Stimulated activated naive CD4-positive, alpha-beta T cell (primary cell): ENCODE measurements at regions not wholly inside any gene's neighbourhood (a gene's known extent, or its start where the extent isn't known, plus 50 kb on each side); places are given as distances from the start of the nearest gene placed in this dataset.
A peak's percentile ranks its signal among the peaks of the same experiment; 100 is the strongest.
"Not testable (repeated sequence)": the region's sequence is repeated elsewhere in the genome, so short reads cannot be mapped to it uniquely, and the experiment has no call there.

Source experiments
- DNase-seq, 6 experiments: peaks; one replicate each; lab custom pipeline; 2025; lab: John Stamatoyannopoulos, UW

DNA sequence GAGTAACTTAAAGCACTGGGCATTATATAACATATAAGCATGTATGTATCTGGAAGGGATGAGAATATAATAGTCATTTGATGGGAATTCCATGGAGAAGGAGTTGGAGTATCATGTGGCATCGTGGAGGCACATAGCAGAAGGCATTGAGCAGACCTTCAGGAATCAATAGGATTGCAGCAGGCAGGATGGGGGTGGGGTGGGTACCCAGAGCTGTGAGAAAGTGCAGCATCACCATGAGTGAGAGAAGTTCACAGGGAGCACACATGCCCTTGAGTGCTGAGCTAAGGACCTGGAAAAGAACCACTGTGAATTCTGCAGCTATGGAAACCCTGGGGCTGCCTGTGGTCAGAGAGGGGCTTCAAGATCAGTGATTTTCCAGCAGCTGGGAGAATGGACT lies 57.3 kb downstream of the MED10 start:
- DNase-seq, result no peak

DNA sequence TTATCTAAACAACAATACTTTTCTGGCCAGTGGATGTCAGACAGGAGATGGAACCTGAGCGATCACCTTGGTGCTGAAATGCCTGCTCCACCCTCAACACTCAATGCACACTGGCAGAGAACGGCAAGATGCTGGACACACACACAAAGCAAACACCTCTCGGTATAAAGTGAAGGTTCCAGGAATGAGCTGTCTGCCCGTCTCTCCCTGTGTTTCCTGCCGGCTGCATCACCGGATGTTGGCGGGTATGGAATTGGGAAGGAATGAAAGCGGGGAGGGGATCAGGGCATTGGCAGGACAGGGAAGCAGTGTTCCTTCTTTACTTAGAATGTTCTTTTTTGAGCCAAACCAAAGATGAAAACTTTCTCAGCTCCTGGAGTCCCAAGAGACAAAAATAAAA lies 59.2 kb downstream of the MED10 start:
- DNase-seq, result no peak

DNA sequence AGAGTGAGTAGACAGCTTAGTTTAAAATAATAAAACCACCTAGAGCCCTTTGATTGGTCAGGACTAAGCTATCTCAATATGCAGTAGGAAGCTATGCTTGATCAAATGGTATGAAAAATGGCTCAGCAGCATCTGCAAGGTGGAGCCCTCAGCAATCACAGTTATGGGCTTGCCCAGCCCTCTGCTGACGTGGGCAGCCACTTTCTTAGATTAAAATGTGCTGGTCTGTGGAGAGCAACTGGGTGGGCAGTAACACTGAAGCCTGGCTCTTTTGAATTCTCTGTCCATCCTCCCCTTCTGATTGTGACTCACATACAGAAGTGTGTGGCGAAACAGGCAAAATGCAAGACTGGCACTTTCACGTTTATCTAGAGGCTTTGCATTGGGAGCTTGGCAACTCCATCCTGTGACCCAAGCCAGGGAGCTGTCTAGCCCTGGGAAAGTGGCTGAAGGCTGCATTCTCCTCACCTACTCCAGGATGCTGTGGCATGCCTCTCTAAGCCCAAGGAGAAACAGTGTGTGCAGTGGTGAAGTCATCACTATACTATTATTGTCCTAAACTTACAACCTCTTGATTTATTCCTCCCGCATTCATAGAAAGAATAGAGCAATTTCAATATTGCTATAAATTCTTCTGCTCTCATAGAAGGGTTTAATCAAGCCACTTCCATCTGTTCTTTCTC lies 61.1 kb downstream of the MED10 start:
- DNase-seq, result no peak

DNA sequence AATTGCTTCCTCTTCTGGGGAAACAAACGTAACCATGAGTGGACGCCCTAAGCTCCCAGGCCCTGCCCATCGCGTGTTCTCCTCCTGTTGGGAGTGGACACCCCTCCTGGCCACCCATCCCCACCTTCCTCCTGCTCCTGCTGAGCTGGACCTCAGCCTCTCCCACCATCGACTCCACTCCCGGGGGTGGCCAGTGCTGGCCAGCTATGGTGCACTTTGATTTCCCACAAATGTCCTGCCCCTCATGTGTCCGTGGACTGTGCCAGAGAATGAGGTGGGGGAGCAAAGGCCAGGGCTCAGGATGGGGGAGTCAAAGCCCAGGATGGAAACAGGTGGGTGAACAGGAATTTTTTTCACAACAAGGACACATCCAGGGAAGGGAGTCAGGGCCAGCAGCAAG lies 62.8 kb downstream of the MED10 start:
- no peak for DNase-seq

DNA sequence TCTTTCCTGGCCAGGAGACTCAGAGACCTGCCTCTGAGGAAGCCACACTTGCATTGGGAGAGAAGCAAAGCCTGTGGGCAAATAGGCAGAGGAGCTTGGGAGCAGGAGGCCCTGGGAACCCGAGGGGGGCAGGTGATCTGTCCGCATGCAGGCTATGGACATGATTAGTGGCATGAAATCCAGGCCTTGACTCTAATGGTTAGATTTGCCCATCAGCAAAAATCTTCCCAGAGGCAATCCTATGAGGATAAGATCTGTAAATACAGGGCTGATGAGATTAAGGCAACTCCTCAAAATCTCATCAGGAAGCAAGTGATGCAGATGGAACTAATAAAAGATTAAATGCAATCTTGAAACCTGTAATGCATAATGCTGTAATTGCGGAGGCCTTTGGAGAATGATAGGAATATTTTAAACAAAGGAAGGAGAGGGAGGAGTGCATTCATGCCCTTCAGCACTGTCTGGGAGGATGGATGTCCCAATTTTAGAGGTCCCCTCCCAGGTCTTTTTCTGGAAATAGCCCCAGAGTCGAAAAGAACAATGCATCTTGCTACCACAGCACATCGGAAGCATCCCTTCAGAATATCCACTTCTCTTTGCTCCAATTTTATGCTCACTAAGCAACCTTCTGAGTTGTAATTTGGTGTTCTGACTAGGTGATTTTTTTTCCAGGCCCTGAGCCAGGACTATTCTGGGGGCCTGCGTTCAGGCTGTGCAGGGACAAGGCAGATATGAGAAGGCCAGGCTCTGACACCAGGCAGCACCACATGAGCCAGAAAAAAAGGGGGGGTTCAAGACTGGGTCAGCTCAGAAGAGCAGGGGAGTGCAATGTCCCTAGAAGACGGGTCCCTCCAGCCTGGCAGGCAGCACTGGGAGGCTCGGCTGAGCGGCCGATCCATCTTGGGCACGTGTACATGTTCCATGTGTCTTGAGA lies 66.5 kb downstream of the MED10 start:
- no peak for DNase-seq

DNA sequence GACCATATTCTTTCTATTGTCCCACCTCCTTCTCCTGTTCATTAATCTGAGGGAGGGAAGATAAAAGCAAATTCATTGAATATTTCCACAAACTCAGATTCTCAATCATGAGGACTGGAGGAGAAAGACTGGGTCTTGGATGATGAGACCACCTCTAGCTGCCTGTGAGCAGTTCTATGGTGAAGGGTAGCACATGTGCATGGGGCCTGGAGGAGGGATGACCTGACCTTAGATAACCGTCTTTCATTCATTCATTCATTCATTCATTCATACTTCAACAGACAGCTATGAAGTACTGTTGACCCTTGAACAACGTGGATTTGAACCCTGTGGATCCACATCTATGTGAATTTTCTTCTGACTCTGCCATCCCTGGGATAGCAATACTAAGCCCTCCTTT lies 68.4 kb downstream of the MED10 start:
- DNase-seq, result no peak

DNA sequence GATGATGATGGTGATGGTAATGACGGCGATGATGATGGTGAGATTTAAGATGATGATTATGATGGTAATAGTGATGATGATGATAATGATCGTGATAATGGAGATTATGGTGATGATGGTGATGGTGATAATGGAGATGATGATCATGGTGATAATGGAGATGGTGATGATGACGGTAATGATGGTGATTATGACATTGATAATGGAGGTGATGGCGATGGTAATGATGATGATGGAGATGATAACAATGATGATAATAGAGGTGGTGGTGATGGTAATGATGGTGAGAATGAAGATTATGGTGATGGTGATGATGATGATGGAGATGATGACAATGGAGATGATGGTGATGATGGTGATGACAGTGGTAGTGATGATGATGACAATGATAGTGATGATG lies 69.7 kb downstream of the MED10 start:
- DNase-seq, result no peak

DNA sequence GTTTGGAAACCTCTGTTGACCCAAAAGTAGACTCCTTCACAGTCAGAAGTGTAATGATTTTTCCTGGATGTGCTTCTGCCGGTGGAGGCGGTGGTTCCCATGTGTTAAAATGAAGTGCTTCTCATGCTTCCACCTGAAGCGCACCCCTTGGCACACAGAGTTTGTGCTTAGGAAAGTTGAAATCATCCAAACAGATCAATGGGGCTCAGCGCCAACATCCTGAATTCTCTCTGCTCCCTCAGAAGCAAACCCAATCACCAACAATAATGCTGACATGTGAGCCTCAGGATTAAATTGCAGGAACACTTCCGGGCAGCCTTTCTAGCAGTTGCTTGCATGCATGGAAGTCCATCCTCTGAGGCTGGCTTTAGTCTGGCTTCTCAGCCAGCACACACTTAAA lies 71.0 kb downstream of the MED10 start:
- DNase-seq, result no peak

DNA sequence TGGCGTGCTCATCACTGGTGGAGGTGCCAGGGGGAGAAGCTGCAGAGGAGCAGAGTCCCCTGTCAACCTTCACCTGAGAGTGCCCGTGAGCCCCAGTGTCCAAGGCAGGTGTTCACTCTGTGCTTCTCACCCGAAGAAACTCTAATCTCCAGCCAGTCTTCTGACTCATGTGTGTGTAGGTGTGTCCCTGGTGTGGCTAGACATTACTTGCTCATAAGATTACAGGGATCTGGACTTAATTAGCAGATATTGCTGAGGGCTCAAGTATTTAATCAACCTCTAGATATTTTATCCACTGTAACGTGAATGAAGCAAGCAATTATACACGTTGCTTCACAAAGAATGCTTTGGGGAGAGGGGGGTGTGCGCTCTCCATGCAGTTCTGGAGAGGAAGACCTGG lies 72.5 kb downstream of the MED10 start:
- DNase-seq, result no peak

DNA sequence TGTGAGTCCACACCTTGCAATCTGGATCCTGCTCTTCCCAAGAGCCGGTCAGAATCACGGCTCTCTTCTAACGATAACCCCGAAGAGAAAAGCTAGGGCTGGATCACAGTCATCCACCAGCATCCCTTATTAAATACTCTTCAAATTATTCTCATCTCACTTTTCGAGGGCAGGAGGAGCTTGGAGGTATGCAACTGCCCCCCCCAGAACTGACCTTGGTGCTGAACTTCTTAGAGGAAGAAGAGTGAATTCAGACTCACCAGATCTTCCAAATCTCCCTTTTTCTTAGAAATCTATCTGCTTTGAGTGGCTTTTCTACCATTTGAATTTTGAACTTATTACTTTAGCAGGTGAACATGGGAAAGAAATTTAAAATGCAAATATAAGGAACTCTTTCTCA lies 75.7 kb downstream of the MED10 start:
- no peak for DNase-seq

DNA sequence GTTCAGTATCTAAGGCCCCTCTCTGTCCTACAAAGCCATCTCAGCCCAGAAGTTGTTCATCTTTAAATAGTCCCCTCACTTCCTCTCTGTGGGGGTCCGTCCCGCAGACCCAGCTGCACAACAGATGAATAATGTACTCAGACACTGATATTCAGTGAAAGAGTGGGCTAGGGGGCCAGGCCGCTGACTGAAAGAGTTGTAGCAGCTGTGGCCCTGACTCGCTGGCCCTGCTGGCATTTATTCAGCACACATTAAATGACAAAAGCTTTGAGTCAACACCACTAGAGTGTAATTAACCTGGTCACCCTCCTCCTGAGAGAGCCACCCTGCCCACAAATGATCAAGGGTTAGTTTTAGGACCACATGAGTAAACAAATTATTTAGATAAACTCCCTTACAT lies 76.3 kb downstream of the MED10 start:
- DNase-seq, result no peak

DNA sequence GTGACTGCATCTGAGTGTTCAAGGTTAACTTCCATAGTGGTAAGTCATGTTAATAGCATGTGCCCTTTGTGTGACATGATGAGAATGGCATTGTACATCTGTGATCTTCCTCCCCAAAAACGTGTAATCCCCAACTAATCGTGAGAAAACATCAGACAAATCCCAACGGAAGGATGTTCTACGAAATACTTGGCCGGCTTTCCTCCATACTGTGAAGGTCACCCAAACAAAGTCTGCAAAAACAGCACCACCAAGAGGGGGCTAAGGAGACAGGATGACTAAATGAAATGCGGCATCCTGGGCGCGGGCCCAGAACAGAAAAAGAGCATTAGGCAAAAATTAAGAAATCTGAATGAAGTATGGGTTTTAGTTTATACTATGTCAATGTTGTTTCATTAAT lies 81.8 kb downstream of the MED10 start:
- DNase-seq, result no peak

DNA sequence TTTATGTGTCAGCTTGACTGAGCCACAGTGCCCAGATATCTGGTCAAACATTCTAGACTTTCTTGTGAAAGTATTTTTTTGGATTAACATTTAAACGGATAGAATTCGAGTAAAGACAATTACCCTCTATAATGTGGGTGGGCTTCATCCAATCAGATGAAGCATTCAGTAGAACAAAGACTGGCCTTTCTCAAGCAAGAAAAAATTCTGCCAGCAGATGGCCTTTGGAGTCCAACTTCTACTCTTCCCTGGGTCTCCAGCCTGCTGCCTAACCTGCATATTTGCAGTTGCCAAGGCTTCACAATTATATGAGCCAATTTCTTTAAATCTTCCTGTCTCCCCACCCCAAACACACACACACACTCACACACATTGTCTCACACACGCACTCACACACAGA lies 86.4 kb downstream of the MED10 start:
- DNase-seq, result peak in 2 of 6 experiments; percentile 21 to 24

DNA sequence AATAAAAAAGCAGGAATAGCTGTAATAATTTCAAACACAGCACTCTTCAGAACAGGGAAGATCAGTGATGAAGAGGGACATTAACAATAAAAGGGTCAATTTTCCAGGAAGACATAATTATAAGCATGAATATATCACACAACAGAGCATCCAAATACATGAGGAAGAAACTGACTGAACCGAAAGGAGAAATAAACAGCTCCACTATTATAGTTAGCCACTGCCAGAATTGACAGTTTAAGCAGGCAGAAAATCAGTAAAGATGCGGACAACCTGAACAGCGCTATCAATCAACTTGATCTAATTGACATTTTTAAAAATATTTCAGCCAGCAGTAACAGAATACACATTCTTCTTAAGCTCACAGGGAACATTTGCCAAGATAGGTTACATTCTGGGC lies 89.1 kb downstream of the MED10 start:
- DNase-seq, result no peak

DNA sequence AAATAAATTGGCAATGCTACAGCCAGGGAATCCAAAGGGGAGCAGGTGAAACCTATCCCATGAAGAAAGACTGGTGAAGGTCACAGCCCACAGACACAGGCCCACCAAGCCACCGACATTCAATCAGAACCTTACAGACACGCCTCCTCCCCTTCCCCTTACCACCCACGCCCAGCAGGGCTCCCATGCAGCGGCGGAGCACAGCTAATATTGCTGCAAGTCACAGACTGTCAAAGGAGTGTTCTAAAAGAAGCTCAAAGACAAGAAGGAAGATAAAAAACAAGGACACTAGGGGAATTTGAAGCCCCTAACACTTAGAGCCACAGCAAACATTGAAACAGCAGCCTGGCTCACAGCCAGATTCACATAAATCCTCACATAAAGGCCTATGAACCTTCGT lies 91.2 kb downstream of the MED10 start:
- DNase-seq, result no peak

DNA sequence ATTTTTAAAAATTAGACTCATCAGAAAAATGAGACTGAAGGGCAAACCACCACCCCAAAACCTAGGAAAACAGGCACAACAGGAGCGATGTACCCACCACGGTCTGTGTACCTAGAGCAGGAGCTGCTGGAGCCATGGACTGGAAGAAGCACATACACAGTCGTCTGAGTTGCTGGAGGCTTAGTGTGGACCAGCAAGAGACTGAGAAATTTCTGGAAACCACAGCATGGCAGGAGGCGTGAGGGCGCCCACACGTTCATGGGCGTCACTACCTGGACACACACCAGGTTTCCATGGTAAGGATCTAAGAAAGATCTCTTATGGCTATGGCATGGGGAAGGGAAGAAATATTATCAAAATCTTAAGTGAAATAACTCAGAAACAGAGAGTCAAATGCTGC lies 91.9 kb downstream of the MED10 start:
- DNase-seq, result no peak

DNA sequence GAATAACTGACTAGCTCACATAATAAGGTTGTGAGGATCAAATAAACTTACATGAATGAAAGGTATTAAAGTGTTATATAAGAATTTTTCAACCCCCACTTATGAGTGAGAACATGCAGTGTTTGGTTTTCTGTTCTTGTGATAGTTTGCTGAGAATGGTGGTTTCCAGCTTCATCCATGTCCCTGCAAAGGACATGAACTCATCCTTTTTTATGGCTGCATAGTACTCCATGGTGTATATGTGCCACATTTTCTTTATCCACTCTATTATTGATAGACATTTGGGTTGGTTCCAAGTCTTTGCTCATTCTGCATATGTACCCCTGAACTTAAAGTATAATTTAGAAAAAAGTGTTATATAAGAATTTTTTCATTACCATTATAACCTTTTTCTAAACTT lies 93.9 kb downstream of the MED10 start:
- DNase-seq, result not testable (repeated sequence)

DNA sequence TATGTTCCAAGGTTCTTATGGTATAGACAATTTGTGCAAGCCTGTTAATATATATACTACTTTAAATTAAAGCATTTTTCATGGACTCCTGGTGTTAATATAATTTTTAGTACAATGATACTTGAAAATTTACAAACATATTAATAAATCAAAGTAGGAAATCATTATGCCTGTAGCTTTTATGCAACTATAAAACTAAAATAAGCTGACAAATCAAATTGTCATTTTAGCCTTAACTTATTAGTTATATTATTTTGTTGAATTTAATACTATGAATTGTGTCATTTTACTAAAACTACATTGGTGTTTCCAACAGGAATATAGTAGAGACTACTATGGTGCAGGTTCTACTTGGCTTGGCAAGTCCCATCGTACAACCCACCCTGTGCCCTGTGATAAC lies 96.0 kb downstream of the MED10 start:
- DNase-seq, result no peak

DNA sequence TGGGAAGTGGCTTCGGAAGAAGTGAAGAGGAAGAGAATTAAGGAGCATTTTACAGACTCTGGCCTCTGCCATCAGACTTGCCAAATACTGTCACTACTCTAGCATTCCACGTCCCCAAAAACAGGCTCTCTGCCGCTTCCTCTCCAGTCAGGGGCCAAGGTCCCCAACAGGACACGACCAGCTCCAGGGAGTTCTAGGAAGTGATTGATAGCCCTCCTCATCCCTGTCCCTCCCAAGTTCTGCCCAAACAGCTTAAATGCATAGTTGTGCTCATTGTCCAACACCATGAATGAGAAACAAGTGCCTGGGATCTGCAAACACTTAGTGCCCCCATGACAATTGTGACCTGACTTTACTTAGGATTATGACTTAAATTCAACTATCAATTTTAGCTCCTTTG lies 96.5 kb downstream of the MED10 start:
- DNase-seq, result no peak

DNA sequence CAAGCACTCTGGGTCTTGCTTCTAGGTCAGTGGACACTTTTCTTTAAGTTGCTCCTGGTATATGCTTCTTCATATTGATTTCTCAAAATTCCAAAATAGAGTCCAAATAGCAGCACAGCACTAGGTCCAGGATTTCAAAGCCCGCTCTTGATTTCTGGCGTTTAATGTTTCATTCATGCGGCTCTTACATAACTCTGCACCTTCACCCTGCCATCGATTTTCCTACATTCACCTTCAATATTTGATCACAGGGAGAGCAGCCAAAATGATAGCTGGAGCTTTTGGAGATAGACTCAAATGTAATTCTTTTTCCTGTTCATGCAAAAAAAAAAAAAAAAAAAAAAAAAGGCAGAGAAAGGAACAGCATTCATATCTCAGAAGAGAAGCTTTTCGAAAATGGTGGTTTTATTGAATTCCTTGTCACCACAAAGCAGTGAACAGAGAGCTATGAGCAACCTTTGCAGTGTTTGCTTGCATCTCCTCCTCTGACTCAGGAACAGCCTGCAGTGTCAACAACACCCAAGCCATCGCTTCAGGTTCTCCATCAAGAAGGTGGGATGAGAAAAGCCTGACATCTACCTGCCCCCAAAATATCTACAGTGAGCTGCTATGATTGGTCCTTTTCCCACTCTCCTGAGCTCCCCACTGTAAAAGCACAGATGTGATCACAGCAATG lies 97.8 kb downstream of the MED10 start:
- DNase-seq, result no peak

DNA sequence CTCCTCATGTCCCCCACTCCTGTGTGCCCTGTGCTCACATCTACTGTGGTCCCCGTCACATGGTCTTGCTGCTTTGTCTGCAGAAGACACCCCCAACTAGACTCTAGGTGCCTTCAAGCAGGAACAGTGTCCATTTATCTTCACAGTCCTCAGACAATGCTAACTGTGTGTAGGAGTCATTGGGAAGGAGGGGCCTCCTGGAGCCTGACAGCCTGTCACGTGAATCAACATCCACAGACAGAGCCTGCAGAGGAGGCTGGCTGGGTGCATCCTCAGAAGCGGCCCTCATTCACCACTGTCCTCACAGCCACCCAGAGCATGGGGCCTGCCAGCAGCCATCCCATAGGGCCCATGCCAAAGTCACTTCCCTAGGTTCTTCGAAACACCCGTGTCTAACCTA lies 98.7 kb downstream of the MED10 start:
- DNase-seq, result no peak

DNA sequence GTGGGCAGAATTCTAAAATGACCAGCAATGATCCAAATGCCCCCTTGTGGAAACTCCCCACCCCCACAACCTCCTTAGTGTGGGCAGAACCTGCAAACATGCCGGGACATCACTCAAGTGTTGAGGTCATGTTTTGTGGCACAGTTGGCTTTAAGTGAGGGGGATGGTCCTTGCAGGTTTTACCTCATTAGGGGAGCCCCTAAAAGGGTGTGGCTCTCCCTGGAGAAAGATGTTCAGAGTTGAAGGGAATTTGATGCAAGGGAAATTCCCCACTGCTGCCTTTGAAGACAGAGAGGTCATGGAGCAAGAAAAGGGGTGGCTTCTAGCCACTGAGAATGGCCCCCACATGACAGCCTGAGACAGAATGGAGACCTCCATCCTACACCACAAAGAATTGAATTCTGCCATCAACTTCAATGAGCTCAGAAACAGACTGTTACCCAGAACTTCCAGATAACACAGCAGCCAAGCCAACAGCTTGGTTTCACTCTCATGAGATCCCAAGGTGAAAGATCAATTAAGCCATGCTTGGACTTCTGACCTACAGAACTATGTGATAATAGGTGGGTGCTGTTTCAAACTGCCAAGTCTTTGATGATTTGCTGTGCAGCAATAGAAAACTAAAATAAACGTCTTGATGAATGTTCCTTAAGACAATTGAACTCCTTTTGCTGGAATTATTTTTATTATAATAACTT lies 103.4 kb downstream of the MED10 start:
- DNase-seq, result no peak
